ENCODE measurements at regions not wholly inside any gene's neighbourhood (a gene's known extent, or its start where the extent isn't known, plus 50 kb on each side); places are given as distances from the start of the nearest gene placed in this dataset.

DNA sequence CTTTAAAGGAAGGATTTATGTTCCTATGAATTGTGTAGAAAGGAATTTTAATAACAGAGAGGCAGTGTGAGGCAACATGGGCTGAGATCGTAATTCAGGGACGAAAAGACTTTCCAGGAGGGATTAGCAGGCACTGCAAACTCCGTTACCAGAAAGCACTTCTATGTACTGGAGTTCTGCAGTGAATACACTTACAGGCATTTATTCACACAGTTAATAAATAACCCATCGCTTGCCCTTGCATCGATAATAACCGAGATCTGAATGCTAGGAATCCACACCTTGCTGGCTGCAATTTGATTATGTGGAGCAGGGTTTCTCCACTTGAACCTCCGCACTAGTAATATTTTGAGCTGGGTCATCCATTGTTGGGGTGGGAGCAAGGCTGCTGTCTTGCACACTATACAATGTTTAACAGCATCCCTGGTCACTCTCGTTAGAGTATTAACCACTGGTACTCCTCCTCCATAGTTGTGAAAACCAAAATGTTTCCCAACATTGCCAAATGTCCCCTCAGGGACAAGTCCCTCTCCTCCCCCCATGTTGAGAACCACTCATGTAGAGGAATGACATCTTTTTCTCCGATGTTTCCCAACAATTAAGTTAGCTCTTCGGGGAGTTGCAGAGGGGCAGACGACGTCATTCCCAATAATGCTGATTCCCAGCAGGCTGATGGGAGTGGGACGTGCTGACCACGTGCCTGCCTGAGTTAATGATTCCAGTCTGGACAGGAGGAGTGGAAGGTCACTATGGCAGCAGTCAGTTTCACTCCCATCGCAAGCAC lies 99.5 kb downstream of the SNX19 start:
- H3K4me3 ChIP-seq (ENCODE audit: low read depth, poor library complexity, severe bottlenecking) = no peak overlapping the region
- 45 to 60% methylated on average over 15 of the region's 15 CpGs for whole genome bisulfite sequencing, 2 donors
- DNase-seq (ENCODE audit: low spot score in 2 of 2) = no peak
- TF ChIP-seq CTCF (IDR thresholded peaks at IDR 0.05) (no peak), POLR2A (IDR thresholded peaks at IDR 0.05) (no peak)
- intact Hi-C loops (cut with DNase I; ENCODE audit: low total_unique reads) = no loop called here

- TF ChIP-seq CTCF (IDR thresholded peaks at IDR 0.05) = no peak
- TF ChIP-seq POLR2A (IDR thresholded peaks at IDR 0.05) = no peak
- DNase-seq (ENCODE audit: low spot score in 2 of 2) = no peak
- no peak overlapping the region for H3K4me3 ChIP-seq (ENCODE audit: low read depth, poor library complexity, severe bottlenecking)
- intact Hi-C loops (cut with DNase I; ENCODE audit: low total_unique reads) = no loop called here
Measured at GRCh38 chr11:130817330-130817944, 98.8 kb downstream of the SNX19 start.

DNA sequence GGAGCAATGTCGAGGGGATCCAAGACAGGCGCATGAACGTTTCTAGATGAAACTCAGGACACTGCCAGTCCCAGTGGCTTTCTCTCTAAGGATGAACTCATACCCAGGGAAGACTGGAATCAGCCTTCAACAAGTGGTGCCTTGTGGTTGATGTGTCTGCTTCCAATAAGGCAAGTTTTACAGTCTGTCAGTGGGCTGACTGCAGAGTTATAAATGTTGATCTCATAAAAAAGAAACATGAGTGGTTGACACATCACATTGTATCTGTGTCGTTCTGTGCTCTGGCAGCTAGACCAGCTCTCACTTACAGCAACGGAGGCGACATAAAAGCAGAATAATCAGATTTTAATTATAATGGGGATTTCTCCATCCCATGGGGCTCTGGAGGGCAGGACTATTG lies 96.7 kb downstream of the SNX19 start:
- intact Hi-C loops (cut with DNase I; ENCODE audit: low total_unique reads) = no loop called here
- WGBS, 2 donors = 37 to 47% methylated on average over 6 of the region's 6 CpGs
- H3K4me3 ChIP-seq (ENCODE audit: low read depth, poor library complexity, severe bottlenecking) = no peak overlapping the region
- TF ChIP-seq CTCF (IDR thresholded peaks at IDR 0.05) (no peak), POLR2A (IDR thresholded peaks at IDR 0.05) (no peak)
- DNase-seq (ENCODE audit: low spot score in 2 of 2) = no peak

Small RNA genes lying in the stretch of these regions (microRNA-seq; reads per million reads assigned to microRNA genes)
- 0 reads per million in 2 donors for gene MIR8052 (ENCODE audit: borderline number of aligned reads in 1 of 2, borderline replicate concordance in 2 of 2)
